ENCODE measurements at regions not wholly inside any gene's neighbourhood (a gene's known extent, or its start where the extent isn't known, plus 50 kb on each side); places are given as distances from the start of the nearest gene placed in this dataset.
"Not testable (repeated sequence)": the region's sequence is repeated elsewhere in the genome, so short reads cannot be mapped to it uniquely, and the experiment has no call there.

DNA sequence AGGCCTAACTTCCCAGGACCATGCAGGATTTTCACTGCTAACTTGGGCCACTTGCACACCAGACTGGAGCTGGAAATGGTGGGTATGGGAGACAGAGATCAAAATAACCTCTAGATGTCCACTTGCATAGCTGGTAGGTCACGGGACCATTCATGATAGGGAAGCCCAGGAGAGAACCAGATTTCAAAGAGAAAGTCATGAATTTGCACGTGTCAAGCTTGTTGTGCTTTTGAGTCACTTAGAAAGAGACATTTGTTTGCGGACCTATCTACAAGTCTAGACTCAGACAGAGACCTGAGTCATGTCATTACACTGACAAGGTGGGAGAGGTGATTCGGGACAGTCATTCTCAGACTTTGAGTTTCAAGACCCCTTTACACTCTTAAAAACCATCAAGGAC lies 704.1 kb downstream of the DTWD2 start:
- not testable (repeated sequence) for DNase-seq (ENCODE audit: low read depth in 2 of 2)

DNA sequence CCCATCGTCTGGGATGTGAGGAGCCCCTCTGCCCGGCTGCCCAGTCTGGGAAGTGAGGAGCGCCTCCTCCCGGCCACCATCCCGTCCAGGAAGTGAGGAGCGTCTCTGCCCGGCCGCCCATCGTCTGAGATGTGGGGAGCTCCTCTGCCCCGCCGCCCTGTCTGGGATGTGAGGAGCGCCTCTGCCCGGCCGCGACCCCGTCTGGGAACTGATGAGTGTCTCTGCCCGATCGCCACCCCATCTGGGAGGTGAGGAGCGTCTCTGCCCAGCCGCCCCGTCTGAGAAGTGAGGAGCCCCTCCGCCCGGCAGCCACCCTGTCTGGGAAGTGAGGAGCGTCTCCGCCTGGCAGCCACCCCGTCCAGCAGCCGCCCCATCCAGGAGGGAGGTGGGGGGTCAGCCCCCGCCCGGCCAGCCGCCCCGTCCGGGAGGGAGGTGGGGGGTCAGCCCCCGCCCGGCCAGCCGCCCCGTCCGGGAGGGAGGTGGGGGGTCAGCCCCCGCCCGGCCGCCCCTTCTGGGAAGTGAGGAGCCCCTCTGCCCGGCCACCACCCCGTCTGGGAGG lies 705.8 kb downstream of the DTWD2 start:
- DNase-seq (ENCODE audit: low read depth in 2 of 2) = not testable (repeated sequence)

DNA sequence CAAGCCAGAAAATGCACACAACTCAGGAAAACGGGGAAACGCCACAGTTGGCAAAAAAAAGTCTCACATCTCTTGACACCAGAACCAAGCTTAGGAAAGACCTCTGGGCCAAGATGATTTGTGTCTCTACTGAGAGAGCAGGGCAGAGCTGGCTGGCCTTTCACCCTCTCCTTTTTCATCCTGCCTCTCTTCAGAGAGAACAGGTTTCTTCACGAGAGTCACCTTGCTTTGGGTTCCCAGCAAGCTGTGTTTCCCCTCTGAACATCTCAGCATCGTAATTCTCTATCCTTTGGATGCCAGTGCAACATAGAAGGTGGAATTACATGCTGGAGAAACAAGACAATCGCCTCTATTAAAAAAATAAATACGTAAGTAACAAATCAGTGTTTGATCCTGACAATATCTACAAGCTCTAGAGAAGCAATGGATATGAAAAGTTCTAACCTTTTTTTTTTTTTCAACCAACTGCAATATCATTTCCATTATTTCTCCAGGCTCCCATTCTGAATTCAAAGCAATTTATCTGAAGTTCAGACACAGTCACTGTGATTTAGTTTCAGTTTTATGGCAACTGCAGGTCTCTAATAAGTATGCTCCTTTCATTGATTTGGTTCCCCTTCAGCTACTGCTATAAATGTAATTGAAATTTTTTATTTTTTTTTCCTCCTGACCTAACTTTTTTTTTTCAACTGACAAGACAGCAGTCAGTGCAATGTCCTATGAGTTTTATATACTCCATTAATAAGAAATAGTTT lies 708.6 kb downstream of the DTWD2 start:
- DNase-seq (ENCODE audit: low read depth in 2 of 2) = no peak

DNA sequence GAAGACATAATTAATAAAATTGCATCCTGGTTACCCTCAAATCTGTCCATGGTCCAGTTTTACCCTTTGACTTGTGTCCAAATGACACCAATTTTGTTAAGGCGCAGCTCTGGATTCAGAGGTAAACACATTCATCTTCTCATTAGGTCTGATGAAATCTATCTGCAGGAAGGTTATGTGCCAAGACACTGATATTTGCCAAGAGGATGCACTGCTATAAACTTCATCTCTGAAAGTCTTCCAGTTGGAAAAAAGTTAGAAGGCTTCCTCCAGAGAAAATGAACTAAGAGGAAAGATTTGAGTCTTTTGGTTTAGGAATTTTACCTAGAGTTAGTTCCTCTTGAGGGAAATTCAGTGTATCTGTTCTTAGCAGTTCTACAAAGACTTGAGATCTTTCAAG lies 717.8 kb downstream of the DTWD2 start:
- DNase-seq (ENCODE audit: low read depth in 2 of 2) = no peak

DNA sequence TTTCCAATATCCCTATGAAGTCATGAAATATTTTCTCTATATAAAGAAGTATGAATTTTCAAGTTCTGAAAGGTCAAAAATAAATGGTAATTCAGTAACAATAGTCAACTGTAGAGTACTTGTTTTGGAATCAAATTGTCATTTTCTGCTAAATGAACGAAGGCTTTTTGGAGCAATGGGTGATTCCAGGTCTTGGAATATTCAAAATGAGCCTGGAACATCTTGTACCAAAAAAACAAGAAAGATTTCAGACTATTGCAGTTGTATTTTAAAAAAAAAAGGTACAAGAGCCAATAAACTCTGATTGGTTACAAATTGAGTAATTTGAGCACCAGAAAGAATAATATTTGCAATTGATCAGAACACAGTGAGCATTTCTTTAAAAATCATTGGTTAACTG lies 730.1 kb downstream of the DTWD2 start:
- no peak for DNase-seq (ENCODE audit: low read depth in 2 of 2)

DNA sequence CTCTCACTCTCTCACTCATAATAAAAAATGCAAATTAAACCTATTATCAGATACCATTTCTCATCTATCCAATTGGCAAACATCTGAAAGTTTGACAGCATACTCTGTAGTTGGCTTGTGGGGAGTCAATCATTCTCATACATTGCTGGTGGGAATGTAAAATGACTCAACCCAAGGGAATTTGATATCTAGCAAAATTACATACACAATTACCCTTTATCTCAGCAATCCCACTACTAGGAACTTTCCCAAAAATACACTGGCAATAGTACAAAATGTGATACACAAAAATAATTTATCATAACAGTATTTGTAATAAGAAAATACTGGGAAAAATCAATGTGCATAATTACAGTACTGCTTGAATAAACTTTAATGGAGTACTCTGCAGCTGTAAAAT lies 731.3 kb downstream of the DTWD2 start:
- no peak for DNase-seq (ENCODE audit: low read depth in 2 of 2)

DNA sequence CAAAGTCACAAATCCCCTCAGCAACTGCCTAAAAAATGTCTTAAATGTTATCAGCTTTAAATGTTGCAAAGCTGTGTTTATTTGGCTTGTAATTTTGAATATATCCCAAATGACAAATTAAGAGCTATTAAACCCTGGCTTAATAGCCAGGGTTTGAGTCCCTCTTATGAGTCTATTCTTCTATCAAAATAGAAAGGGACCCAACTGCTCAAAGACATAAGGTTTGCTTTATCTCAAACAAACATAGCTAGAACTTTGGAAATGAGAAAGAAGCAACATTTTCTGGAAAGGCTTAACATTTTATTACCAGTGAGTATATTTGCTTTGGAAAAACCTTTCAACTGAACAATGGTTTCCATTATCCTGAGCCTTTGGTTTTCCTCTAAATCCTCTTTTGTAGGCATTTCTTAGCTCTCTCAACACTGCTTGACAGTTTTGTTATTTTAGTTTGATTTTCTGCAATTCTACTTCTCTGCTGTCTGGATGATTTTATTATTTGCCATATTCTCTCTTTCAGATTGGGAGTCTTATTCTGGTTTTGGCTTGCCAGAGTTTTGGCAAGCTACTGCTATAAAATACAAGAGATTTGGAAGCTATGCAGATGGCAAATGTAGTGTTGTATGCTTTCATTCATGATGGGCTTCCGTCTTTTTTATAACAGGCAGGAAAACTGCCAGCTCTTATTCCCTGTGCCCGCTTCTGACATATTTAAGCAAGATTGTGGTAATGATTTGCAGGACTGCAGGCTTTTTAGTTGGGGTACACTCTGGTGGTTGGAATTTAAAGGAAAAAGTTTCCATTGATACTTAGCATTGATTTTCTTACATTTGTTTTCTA lies 734.9 kb downstream of the DTWD2 start:
- no peak for DNase-seq (ENCODE audit: low read depth in 2 of 2)

DNA sequence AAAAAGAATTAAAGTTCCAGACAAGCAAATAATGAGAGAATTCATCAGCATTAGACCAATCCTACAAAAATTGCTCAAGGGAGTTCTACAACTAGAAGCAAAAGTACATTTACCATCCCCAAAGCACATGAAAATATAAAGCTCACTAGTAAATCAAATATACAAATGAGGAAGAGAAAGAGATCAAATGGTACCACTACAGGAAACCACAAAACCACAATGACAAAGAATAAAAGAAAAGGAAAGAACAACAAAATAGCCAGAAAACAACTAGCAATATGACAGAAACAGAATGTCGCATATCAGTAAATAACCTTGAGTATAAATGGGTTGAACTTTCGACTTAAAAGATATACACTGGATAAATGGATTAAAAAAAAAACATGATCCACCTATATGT lies 739.0 kb downstream of the DTWD2 start:
- DNase-seq (ENCODE audit: low read depth in 2 of 2) = no peak

DNA sequence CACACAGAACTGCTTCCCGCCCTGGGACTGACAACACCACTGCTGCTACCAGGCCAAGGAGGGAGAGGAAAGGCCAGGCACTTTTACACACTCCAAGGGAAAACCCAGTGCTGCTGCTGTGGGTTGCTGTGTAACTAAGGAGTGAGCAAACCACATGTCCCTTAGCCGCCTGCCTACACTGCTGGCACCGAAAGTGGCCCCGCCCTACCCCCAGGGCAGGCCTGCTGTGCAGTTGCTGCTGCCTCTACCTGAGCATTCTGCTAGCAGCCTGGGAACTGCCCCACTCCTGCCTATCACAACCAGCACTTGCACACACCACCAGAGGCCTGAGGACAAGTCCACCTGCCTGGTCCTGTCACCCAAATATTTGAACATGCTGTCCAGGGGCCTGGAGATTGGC lies 740.9 kb downstream of the DTWD2 start:
- DNase-seq (ENCODE audit: low read depth in 2 of 2) = no peak

DNA sequence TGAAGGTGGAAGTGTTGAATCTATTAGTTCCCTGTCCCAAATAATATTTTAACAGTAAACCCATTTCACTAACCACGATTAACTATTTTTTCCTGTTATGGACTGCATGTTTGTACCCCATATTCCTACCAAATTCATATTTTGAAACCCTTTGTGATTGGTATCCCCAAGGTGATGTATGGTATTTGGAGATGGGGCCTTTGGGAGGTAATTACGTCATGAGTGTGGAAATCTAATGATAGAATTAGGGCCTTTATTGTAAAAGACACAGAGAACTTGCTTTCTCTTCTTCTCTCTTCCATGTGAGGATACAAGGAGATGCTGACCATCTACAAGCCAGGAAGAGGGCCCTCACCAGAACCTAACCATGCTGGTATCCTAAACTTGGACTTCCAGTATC lies 744.7 kb downstream of the DTWD2 start:
- no peak for DNase-seq (ENCODE audit: low read depth in 2 of 2)

DNA sequence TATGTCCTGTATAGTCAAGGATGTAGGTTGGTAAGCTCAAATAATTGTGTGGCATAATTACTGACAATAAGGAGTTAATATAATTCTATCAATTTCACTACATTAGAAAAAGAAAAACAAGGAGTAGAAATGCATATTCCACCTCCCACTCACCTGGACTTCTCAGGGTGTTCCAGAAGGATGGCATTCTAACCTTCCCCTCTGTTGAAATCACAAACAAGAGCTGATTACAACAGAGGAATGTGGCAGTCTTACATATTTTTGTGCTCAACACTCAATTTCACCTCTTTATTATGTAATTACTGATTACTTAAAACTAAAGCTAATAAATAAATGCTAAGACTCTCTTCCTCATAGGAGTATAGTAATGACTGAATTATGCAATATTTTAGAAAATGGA lies 745.3 kb downstream of the DTWD2 start:
- DNase-seq (ENCODE audit: low read depth in 2 of 2) = no peak

DNA sequence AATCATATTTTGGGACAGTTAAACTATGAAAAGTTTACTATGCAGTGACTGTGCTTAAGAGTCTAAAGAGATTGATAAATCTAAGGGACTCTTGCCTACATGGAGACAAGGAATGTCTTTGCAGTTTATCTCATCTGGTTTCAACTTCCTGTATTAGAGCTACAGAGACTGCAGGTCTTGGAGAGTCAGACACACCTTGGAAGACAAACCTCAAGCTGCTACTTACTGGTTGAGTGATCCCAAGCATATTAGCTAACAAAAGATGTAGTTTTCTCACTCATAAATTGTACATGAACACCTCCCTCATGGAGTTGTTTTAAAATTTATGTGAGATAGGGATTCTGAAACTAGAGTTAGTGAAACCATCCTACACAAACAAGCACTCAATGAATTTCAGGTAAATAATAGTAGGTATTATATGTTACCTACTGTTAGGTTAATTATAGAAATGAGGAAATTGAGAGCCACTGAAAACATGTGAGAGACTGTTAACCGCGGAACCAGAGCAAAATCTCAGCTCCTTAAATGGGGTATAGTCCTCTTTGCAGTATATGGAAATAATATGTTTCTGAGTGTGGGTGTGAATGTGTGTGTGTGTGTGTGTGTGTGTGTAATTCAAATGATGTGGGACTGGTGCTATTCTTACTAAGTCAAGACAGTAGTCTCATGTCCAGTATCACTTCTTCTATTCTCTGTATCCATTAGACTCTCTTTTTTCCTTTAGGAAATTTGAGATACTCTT lies 752.1 kb downstream of the DTWD2 start:
- DNase-seq (ENCODE audit: low read depth in 2 of 2) = no peak

DNA sequence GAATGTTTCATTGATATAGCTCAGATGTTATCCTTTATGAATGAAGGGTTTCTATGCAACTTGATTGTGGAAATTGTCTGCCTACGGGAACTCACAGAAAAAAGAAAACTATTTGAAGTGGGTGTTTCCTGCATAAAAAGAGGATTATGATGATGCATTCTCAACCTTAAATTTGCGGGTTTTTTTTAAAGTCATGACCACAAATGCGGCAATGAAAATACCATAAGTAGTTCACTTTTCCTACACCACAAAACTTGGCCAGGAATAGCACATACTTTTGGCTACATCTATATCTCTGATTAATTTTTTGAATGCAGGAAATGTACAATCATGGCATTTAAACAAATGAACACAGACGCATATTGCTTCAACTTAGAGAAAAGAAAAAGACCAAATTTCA lies 754.7 kb downstream of the DTWD2 start:
- DNase-seq (ENCODE audit: low read depth in 2 of 2) = no peak

DNA sequence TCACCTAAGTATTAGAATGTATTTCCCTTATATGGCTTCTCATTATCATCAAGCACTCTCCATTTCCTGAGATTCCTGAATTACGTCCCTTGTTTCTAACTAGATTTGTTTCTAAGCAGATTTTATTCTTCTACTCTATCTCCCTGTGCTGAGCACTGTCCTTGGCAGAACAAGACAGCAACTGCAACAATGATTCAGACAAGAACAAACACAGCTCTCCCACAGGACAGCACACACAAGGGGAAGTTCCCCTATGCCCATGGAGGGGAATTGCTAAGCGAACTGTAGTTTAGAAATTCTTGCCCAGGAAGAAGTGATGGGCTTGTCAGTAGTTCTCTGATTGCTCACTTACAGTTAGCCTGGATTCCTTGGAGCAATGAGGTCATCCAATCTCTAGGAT lies 759.9 kb downstream of the DTWD2 start:
- no peak for DNase-seq (ENCODE audit: low read depth in 2 of 2)

DNA sequence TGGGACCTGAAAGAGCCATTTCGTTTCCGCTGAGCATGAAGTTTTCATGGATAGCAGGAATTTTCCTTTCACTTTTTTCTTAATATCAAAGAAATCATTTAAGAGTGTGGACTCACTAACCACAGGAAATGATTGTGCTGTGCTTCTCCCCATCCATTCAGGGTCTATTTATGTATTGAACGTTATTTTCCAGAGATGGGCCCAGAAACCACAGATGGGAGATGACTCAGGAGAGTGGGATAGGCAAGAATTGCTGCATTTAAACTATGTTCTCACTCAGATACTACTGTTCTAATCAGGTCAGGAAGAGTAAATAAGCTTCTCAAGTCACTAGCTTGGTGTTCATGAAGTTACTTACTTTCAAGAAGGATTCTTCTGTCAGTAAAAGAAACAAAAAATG lies 763.8 kb downstream of the DTWD2 start:
- no peak for DNase-seq (ENCODE audit: low read depth in 2 of 2)

DNA sequence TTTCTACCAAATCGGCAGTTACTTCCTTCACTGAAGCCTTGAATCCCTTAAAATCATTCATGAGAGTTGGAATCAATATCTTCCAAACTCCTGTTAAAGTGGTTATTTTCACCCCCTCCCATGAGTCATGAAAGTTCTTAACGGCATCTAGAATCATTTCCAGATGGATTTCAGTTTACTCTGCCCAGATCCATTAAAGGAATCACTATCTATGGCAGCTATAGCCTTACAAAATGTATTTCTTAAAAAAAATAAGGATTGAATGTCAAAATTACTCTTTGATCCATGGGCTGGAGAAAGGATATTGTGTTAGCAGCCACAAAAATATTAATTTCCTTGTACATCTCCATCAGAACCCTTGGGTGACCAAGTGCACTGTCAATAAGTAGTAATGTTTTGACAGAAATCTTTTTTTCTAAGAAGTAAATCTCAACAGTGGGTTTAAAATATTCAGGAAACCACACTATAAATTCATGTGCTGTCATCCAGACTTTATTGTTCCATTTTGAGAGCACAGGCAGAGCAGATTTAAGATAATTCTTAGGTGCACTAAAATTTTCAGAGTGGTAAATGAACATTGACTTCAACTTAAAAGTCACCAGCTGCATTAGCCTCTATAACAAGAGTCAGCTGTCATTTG lies 767.7 kb downstream of the DTWD2 start:
- no peak for DNase-seq (ENCODE audit: low read depth in 2 of 2)

DNA sequence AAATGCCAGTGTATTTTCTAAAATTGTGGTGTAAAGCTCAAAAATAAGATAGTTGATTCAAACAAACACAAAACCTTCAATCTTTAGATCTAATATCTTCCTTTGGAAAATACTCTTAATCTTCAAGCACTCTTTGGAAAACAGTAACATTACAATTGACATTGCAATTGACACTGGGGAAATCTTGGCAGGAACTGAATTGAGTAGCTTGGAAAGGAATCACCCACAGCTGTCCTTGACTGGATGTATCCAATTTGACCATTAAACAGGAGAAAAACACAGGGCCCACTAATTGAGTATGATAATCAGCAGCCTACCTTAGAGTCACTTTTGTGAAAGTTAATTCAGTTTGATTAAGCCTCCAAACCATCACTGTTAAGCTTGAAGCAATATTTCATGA lies 776.7 kb downstream of the DTWD2 start:
- no peak for DNase-seq (ENCODE audit: low read depth in 2 of 2)

DNA sequence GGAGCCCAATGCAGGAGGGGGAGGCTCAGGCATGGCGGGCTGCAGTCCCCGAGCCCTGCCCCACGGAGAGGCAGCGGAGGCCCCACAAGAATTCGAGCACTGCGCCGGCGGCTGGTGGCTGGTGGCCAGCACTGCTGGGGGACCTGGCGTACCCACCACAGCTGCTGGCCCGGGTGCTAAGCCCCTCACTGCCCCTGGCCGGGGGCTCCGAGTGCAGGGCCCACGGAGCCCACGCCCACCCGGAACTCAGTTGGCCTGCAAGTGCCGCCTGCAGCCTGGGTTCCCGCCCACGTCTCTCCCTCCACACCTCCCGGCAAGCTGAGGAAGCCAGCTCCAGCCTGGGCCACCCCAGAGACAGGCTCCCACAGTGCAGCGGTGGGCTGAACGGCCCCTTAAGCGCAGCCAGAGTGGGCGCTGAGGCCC lies 780.3 kb downstream of the DTWD2 start:
- DNase-seq (ENCODE audit: low read depth in 2 of 2) = no peak

DNA sequence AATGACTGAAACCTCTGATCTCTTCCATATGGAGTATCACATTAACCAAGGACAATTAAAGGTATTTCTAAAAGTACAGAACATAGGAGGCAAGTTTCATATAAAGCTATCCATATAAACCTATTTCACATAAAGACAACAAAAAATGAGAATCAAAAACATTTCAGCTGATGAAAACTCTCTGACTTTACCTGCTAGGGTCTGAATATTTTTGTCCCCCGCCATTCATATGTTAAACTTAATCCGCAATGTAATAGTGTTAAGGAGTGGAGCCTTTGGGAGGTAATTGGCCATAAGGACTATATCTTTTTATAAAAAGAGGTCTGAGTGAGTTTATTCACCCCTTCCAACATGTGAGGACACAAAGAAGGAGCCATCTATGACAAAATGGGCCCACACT lies 788.5 kb downstream of the DTWD2 start:
- no peak for DNase-seq (ENCODE audit: low read depth in 2 of 2)

DNA sequence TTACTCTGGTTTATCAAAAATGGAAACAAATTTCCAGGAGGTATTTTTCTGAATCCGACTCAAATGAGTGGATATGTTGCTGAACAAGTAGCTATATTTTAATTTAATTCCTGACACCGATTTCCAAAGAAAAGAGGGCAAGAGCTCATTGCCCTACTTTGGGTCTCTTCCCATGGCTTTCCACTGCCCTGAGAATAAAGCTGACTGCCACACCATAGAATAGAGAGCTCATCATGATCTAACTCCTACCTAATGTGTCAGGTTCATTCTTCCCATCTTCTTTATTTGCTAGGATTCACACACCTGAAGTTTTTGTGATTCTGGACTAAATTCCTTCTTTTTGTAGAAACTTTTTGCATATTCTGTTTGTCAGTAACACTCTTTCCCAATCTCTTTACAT lies 792.1 kb downstream of the DTWD2 start:
- no peak for DNase-seq (ENCODE audit: low read depth in 2 of 2)

DNA sequence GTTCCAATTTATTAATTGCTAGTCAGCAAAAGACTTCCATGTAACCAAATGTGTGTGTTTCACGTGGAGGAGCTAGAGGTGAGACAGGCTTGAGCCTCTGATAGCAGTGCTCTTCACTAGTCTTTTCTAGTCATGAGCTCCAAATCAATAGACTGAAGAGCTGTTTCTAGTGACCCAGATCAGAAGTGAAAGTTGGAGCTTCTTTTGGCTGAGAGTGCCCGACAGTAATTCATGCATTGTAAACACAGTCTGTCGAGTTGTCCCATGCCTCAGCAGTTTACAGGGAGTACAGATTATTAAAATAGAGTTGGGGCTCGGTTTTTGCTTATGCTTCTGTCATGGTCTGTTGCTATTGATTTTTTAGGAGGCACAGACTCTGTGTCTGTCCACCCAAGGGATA lies 793.1 kb downstream of the DTWD2 start:
- no peak for DNase-seq (ENCODE audit: low read depth in 2 of 2)

Data from stimulated activated CD4-positive, alpha-beta T cell treated with anti-CD3 and anti-CD28 coated beads, Interleukin-1b, Interleukin-23, amount 100 ng/mL, for 1 hour (primary cell).